Glutamatergic neuron (in vitro differentiated cells): ENCODE measurements at regions not wholly inside any gene's neighbourhood (a gene's known extent, or its start where the extent isn't known, plus 50 kb on each side); places are given as distances from the start of the nearest gene placed in this dataset.

Experiments
- DNase-seq: peaks from one replicate; pipeline ENCODE4 v3.0.0; 2022
- H3K27ac Mint-ChIP-seq: one replicate; pipeline ENCODE4 v1.8.0; 2020; ENCODE audit warnings: mild to moderate bottlenecking, mixed read lengths, inconsistent platforms; ENCODE audit not compliant: unreplicated experiment
- H3K27me3 Mint-ChIP-seq: one replicate; pipeline ENCODE4 v1.8.0; 2020; ENCODE audit warnings: mild to moderate bottlenecking, moderate library complexity, mixed read lengths, inconsistent platforms; ENCODE audit not compliant: unreplicated experiment
- H3K36me3 Mint-ChIP-seq: one replicate; pipeline ENCODE4 v1.8.0; 2020; ENCODE audit warnings: mild to moderate bottlenecking, mixed read lengths, inconsistent platforms; ENCODE audit not compliant: unreplicated experiment
- H3K4me1 Mint-ChIP-seq: one replicate; pipeline ENCODE4 v1.8.0; 2020; ENCODE audit warnings: mild to moderate bottlenecking, low read depth, mixed read lengths, inconsistent platforms; ENCODE audit not compliant: unreplicated experiment
- H3K4me3 Mint-ChIP-seq: one replicate; pipeline ENCODE4 v1.8.0; 2020; ENCODE audit warnings: mild to moderate bottlenecking, mixed read lengths, inconsistent platforms; ENCODE audit not compliant: unreplicated experiment
- H3K9me3 Mint-ChIP-seq: one replicate; pipeline ENCODE4 v1.8.0; 2020; ENCODE audit warnings: mild to moderate bottlenecking, moderate library complexity, mixed read lengths, inconsistent platforms; ENCODE audit not compliant: unreplicated experiment
- CTCF ChIP-seq: fragments of 200-600 bp; sonication (generic); IDR thresholded peaks from one replicate; pipeline ENCODE4 v1.5.0; 2021; ENCODE audit not compliant: partially characterized antibody, unreplicated experiment

DNA sequence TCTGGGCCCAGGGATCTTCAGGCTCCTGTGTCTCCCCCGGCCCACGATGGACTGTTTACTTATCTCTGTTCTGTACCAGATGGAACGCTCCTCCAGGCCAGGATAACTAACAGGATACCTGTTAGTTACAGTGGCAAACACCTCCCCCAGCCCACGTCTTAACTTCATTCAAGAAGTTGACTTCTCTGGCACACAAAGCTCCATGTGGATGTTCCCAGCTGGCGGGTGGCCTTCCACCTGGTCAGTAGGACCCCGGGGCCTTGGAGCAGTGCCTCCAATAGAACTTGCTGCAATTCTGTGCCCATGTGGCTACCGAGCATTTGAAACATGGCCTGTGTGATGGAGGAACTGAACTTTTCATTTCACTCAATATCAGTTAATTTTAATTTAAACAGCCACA lies 165.1 kb upstream of the GLI2 start:
- no peak for TF ChIP-seq CTCF
- Mint-ChIP-seq H3K4me3 (no peak overlapping the region), H3K36me3 (no peaks in the 10 kb centered on the region), H3K27ac (no peak overlapping the region), H3K4me1 (peaks cover 1% of the 10 kb centered on the region), H3K27me3 (peaks cover 9% of the 10 kb centered on the region), H3K9me3 (peaks cover 3% of the 10 kb centered on the region)
- DNase-seq = no peak

- Mint-ChIP-seq H3K27me3 (peaks cover 7% of the 10 kb centered on the region), H3K36me3 (no peaks in the 10 kb centered on the region), H3K27ac (no peak overlapping the region), H3K9me3 (peaks cover 3% of the 10 kb centered on the region), H3K4me3 (no peak overlapping the region), H3K4me1 (peaks cover 1% of the 10 kb centered on the region)
- DNase-seq = no peak
- no peak for TF ChIP-seq CTCF
Observed at GRCh38 chr2:120571015-120571728, 164.5 kb upstream of the GLI2 start.

DNA sequence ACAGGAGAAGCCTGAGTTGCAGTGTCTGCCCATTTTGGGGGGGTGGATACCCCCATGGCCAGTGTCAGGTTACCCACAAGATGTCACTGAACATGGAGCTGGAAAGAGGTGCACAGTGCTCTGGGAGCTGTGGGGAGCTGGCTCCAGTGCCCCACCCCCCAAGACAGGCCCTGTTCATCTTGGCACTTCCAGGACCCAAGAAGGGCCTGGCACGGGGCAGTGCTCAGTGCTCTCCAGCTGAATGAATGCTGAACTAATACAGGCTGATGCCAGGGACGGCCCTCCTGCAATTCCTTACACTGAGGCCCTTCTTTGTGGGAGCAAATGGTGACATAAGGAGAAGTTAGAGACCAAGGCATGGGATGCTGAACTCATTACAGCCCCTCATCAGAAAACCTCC lies 163.4 kb upstream of the GLI2 start:
- DNase-seq = no peak
- no peak for TF ChIP-seq CTCF
- Mint-ChIP-seq H3K4me3 (no peak overlapping the region), H3K27ac (no peak overlapping the region), H3K36me3 (no peaks in the 10 kb centered on the region), H3K9me3 (peaks cover 5% of the 10 kb centered on the region), H3K4me1 (peaks cover 2% of the 10 kb centered on the region), H3K27me3 (peaks cover 11% of the 10 kb centered on the region)

- no peak overlapping the region for H3K27ac Mint-ChIP-seq
- H3K27me3 Mint-ChIP-seq = peaks cover 21% of the 10 kb centered on the region
Observed at GRCh38 chr2:120574620-120575019, 161.0 kb upstream of the GLI2 start.

More at GRCh38 chr2:120574620-120575019, 161.0 kb upstream of the GLI2 start:
- DNase-seq = no peak
- Mint-ChIP-seq H3K4me1 (peaks cover 16% of the 10 kb centered on the region), H3K36me3 (no peaks in the 10 kb centered on the region), H3K4me3 (no peak overlapping the region), H3K9me3 (peaks cover 5% of the 10 kb centered on the region)
- TF ChIP-seq CTCF = no peak
